ENCODE measurements at regions not wholly inside any gene's neighbourhood (a gene's known extent, or its start where the extent isn't known, plus 50 kb on each side); places are given as distances from the start of the nearest gene placed in this dataset.
A peak's percentile ranks its signal among the peaks of the same experiment; 100 is the strongest.

DNA sequence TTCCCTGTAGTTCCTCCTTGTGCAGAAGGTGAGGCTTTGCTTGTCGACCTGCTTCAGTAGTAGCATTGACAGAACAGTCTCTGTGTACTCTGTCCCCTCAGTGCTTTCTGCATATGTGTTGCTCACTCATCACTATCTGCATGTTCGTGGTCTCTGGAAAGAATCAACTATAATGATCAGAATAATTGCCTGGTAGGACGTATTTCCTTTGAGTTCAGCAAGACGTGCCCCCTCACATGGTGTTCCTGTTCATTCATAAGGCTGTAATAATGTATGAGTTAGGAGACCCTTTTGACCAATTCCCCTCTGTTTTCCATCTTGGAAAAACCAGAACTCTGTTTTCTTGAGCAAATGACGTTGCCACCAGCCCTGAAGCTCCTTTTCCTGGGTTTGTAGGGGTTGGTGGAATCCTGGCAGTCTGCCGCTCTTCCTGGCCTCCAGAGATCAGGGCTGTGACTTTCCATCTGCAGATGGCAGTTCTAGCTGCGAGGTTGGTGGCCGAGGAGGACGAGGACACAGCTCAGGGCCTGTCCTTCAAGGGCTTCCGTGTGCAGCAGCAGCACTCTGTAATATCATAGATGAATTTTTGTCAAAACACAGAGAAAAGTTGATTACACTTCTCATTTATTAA lies 61.9 kb downstream of the EXOSC2 start:
- DNase-seq: no peak
- intact Hi-C loops (cut with DNase I): no loop called here

DNA sequence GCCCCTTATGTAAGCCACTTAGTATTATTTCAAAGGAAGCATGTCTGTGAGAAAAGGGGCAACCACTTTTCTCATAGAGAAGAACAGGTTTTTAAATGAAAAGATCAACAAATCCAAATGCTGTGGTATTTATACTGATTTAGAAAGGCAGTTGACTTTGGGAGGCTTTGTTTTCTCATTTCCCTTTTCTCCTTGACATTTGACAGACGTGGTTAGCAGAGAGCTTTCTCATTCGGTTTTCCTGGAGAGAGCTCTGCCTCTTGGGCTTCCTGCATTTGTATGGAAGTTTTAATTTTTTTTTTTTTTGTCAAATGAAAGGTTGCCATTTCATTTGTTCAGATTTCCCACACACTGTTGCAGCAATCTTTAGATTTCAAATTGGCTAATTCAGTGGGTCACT lies 62.5 kb downstream of the EXOSC2 start:
- intact Hi-C loops (cut with DNase I): no loop called here
- DNase-seq: no peak

DNA sequence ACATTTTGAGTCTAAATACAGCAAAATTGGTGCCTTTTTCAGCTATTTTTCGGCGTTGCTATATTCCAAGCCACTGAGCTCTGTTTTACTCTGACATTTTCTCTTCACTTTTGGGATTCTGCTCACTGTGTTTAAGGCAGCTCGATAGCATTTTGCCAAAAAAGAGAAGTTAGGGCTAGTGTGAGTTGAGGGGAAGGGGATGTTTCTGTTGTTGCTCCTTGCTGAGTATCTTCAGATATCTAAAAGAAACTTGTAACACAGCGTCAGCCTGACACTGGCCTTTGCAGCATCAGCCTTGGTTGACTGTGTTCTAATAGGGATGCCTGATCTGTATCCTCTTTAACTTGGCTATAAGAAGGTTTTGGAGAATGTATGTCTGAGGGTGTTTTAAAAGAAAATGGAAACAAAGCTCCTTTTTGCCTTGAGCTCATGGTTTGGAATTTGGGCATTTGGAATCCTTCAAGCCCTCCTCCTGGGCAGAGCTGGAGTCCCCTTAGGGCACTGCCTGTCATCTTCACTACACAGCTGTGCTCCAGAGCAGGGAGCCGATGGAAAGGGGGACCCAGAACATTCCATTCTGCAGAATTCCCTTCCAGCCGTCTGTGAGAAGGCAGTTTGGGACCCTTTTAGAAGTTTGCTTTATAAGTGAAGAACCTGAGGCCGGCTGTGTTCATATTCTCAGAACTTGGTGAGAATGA lies 63.0 kb downstream of the EXOSC2 start:
- DNase-seq: no peak
- intact Hi-C loops (cut with DNase I): no loop called here

DNA sequence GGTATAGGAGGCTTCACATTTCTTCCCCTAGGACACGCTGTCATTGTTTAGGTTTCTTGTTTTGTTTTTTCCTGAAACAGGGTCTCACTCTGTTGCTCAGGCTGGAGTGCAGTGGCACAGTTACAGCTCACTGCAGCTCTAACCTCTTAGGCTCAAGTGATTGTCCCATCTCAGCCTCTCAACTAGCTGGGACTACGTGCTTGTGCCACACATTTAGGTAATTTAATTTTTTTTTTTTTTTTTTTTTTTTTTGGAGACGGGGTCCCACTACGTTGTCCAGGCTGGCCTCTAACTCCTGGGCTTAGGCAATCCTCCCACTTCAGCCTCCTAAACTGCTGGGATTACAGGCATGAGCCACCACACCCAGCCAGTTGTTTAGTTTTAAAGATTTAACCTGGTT lies 66.2 kb downstream of the EXOSC2 start:
- DNase-seq: no peak
- intact Hi-C loops (cut with DNase I): loop anchor here (10.0 kb wide), 1 partner anchor 45 kb away; no protein-coding TSS in a partner anchor

DNA sequence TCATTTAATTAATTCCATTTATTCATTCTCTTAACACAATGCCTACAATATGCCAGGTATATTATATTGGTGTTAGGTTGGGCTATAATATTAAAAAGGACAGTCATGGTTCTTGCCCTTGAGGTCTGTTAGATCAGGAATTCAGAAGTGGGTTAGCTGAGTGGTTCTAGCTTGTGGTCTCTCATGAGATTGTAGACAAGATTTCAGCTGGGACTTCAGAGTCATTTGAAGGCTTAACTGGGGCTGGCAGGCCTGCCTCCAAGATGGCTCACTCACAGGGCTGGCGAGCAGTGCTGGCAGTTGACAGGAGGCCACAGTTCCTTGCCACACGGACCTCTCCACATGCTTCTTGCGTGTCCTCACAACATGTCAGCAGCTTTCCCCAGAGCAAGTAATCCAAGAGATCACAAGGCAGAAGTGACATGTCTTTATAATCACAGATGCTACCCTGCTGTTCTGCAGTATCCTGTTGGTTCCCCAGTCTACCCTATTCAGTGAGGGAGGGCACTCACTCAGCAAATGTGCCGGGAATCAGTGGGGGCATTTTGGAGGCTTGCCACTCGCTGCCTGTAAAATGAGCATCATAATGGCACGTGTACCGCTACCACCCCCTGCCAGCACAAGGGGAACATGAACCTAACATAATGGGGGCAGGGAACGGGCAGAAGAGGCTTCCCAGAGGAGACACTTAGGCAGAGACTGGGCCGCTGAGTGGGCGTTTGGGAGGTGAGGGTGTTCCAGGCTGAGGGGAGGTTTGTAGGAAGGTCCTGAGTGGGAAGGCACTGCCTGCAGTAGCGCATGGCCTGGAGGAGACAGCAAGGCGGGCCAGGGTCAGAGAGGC lies 70.0 kb downstream of the EXOSC2 start:
- intact Hi-C loops (cut with DNase I): loop anchor here (10.0 kb wide), 1 partner anchor 49 kb away; no protein-coding TSS in a partner anchor
- DNase-seq: no peak

DNA sequence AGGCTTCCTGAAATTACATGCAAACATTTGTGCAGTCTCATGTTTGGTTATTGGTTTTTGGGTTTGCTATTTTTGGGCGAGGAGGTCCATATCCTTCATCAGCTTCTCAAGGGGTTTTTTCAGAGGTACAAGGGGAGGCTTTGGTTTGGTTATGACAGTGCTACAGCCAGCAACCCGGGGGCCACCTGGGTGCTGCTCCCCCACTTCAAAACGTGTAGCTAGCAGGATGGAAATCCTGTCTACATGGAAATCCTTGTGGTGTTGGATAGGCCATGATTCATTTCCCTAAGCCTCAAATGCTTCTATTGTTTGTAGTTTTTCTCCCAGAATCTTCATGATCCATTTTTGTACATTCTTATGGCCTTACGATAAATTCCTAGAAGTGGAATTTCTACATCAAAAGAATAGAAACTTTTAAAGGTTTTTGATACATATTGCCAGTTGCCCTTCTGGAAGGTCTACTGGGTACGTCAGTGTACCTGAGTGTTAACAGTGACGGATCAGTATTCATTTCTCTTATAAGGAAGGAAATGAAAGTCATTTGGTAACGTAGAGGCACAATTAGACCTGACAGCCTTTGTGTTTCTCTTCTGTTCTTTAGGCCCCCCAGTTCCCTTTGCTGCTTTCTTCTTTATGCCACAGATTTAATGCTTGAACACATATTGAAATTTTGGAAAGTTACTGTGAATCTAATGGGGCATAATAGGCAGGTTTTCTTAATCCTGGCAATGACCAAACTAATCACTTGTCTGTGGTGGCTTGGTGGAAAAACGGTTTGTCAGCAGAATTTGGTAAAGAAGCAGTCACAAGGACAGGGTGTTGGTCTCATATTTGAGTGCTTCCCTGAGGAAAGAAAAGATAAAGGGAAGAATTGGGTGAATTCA lies 69.7 kb upstream of the ABL1 start:
- intact Hi-C loops (cut with DNase I): loop anchor here (10.0 kb wide), 1 partner anchor 51 kb away; no protein-coding TSS in a partner anchor
- no peak for DNase-seq

DNA sequence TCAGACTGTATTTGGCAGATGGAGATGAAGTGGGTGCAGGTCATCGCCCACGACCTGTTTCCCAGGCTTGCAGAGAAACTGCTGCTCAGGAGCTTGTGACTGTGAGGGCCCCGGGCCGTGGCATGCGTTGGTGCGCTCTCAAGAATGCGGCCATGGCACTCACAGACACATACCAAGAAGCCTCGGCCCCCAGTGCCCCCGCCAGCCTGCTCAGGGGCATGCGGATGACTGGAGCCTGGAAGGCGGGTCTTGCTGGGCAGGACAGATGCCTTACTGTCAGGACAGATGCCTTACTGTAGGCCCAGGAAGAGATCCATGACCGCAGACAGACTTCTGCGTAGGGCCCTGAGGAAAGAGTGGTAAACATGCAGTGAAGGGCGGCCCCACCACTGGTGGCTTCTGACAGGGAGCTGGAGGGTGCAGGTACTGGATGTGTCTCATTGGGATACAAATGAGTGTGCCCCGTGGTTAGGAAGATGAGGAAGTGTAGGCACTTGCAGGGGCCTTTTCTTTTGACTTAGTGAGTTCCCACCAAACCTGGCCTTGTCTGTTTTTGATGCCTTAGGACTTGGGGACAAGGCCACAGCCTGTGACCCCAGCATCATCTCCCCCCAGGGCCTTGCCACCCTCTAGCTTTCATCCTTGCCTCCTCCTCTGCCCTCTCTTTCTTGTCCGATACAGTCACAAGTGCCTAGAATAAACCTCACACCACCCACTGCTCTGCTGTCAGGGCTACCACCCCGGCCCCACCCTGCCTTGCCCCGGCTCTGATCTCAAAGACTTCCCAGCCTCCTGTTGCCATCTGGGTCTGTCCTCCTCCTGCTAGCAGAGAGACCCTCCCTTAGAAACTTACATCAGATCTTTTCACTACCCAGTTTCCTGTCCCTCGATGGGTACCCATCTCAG lies 68.8 kb upstream of the ABL1 start:
- peak in 1 of 10 donors; percentile 80 for DNase-seq
- intact Hi-C loops (cut with DNase I): loop anchor here (10.0 kb wide), 1 partner anchor 51 kb away; no protein-coding TSS in a partner anchor

DNA sequence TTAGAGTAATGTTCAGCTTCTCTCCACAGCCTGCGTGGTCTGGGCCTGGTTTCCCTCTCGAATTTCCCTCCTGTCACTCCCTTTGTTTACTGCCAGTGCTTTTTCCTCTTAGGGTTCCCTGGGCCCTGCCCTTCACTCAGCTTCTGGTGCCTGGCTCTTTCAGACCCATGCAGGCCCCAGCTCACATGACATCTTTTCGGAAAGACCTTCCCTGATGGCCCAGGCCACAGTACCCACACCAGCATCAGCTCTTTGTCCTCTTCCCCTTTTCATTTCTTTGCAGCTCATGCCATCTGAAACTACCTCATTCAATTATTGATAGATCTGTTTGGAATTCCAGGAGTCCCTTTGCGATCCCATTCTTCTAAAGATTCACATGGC lies 68.1 kb upstream of the ABL1 start:
- intact Hi-C loops (cut with DNase I): loop anchor here (10.0 kb wide), 1 partner anchor 52 kb away; no protein-coding TSS in a partner anchor
- no peak for DNase-seq

DNA sequence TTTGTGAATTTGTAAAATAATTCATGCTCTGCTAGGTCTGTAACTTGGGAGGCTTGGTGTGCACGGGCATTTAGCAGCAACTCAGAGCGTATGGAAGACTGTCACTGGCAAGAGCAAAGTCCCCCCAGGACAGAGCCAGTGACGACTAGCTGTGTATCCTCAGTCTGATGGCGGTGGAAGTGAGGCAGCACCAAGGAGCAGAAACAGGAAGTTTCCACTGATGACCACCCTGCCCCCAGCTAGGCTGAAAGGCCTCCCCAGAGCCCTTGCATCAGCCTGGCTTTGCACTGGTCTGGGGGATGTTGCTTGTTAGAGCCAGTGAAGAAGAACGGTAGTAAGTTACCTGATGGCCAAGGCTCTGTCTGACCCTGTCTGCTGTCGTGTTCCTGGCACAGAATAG lies 66.8 kb upstream of the ABL1 start:
- DNase-seq: peak in 2 of 10 donors; percentile 12 to 79
- intact Hi-C loops (cut with DNase I): loop anchor here (10.0 kb wide), 1 partner anchor 53 kb away; no protein-coding TSS in a partner anchor

DNA sequence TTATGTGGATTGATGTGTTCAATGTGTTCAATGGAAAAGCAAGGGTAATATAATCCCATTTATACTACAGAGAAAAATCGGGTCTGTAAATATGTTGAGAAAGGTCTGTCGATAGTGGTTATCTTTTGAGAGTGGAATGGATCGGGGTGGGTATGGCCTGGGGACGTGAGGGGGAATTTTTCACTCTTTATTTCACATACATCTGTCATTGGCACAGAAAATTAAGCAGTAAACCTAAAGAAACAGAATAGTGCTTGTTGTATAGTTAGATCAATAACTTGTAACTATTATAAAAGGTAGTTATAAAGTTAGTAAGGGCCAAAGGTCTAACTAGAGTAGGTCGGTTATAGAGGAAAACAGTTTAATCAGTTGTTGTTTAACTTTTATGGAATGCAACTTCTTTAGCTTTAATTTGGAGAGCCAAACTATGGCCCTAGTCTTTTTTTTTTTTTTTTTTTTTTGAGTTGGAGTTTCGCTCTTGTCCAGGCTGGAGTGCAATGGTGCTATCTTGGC lies 66.1 kb upstream of the ABL1 start:
- DNase-seq: no peak

DNA sequence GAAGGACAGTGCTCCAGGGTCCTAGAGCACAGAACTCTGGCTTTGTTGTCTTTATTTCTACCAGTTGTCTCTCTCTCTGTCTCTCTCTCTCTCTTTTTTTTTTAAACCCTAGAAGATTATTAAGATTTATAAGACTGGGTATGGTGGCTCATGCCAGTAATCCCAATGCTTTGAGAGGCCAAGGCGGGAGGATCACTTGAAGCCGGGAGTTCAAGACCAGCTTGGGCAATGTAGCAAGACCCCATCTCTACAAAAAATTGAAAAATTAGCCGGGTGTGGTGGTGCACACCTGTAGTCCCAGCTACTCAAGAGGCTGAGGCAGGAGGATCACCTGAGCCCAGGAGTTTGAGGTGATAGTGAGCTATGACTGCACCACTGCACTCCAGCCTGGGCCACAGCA lies 65.0 kb upstream of the ABL1 start:
- intact Hi-C loops (cut with DNase I): no loop called here
- no peak for DNase-seq

More for the DNA sequence above, 66.1 kb upstream of the ABL1 start:
- intact Hi-C loops (cut with DNase I): loop anchor here (10.0 kb wide), 1 partner anchor 54 kb away; no protein-coding TSS in a partner anchor

DNA sequence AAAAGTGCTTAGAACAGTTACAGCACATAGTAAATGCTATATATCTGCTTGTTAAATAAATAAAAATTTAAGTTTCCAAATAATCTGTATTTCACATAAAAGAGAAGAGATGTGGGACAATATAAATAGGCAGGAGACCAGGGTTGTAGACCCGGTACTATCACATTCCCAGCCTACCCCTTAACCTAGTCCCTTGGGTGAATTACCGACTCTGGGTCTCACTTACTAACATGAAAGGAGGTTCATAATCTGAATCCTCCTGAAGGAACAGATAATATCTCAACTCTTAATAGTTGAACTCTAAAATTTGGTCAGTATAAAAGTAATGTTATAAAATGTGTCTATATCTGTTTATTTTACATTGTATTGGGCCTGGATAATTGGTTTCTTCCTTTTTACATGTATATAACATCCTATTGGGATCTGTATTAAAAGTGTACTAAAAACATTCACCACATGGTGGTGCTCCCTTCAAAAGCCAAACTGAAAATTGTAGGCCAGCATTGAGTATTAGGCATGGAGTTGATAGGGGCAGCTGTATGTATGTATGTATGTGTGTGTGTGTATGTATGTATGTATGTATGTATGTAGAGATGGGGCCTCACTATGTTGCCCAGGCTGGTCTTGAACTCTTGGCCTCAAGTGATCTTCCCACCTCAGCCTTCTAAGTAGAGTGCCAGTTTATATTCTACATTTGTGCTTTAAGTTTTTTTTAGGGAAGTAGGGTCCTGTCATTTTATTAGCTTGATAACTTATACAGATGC lies 64.2 kb upstream of the ABL1 start:
- intact Hi-C loops (cut with DNase I): loop anchor here (1.0 kb wide), 1 partner anchor 92 kb away; no protein-coding TSS in a partner anchor
- DNase-seq: no peak

DNA sequence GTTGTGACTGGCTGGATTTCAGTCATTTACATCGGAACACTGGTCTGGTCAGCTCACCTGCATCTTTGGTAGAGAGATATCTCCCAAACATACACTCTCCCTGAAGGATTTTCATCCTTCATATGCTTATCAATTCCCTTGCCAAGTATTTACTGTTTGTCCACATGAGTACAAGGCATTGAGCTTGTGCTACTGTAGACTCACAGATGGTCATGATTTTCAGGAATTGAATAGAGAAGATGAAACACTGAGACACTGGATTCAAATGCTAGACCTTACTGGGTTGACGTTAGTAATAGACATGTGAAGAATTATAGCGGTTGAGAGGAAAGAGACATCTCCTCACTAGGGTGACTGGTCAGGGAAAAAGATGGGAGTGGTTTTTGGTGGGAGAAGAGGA lies 62.9 kb upstream of the ABL1 start:
- intact Hi-C loops (cut with DNase I): no loop called here
- DNase-seq: no peak

DNA sequence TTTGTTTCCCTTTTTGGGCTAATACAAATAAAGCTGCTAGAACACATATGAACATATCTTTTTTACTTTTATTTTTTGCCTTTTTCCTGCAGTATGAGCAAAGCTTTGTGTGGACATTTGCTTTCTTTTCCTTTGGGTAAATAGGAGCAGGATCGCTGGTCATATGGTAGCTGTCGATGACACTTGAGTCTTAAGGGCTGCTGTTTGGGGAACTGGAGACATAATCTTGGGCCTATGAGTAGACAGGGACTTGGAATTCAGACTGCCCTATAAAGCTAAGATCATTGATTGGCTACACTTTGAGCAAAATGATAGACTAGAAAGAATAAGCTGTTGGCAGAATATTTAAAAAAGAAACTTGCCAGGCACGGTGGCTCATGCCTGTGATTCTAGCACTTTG lies 60.9 kb upstream of the ABL1 start:
- intact Hi-C loops (cut with DNase I): no loop called here
- DNase-seq: no peak

DNA sequence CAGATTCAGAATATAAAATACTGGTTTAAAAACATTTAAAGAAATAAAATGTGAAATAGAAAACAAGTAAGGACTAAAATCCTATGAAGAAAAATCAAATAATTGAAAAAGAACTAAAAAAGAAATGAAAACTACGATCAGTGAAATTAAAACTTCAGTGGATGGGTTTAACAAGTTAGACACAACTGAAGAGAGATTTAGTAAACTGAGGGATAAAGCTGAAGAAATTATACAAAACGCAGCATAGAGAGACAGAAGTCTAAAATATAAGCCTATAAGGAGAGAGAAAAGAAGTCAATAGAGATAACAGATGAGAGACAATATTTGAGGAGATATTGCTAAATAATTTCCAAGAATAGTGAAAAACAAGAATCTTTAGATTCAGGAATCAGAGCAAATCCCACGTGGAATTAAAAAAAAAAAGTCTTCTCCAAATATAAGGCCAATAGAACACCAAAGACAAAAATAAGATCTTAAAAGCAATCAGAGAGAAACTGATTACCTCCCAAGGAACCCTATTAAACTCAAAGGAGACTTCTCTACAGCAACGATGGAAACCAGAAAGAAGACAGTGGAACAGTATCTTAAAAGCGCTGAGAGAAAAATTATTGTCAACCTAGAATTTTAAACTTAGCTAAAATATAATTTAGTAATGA lies 59.6 kb upstream of the ABL1 start:
- no peak for DNase-seq
- intact Hi-C loops (cut with DNase I): no loop called here

DNA sequence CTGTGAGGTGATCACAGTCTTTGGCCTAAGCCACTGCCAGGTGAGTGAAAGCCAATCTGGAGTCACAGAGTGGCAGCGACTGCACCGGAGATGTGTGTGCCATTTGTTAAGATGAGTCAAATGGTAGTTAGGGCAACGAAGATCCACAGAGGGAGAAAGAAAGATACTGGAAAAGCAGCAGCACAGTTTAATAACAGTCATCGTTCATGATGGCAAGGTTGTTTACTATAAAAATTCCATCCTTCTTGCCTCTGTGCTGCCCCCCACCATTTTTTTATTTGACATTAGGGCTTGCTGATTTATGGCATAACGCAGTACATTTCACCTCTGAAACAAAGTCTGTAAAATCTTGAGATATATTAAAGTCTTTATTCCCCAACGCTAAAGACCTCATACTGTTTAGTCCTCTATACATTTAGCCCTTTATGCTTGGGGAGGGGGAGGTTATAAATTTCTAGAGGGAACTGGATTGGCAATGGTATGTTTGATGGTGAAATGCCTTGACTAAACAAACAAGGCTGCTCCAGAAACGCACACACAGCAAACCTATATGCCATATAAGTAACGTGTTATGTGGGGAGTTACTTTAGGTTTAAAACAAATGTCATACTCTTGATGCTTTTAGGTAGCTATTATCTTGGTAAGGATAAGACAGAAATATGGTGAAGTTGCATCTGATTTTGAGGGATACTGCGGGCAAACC lies 55.8 kb upstream of the ABL1 start:
- intact Hi-C loops (cut with DNase I): no loop called here
- DNase-seq: no peak

DNA sequence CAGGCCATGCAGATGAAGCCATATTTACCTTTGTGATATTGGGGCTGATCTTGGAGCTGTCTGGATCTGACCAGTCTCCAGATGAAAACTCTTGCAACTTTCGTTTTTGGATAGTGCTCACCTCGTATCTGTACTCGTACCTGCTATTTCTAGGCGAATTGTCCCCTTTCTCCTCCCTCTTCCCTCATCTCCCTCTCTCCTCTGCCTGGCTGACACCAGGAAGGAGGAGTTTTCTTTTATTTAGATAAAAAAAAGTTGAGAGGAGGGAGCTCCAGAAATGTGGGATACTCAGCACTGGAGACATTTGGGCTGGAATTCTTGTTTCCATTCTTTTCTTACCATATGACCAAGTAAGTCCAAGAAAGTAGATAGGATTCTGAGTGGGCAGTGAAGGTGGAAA lies 54.6 kb upstream of the ABL1 start:
- DNase-seq: no peak
- intact Hi-C loops (cut with DNase I): no loop called here
